ENCODE measurements at regions not wholly inside any gene's neighbourhood (a gene's known extent, or its start where the extent isn't known, plus 50 kb on each side); places are given as distances from the start of the nearest gene placed in this dataset.

- TF ChIP-seq EZH2 (IDR thresholded peaks at IDR 0.05; ENCODE audit: borderline replicate concordance, low read length) (no peak), CTCF (IDR thresholded peaks at IDR 0.05; ENCODE audit: low read length) (no peak)
- H2AFZ ChIP-seq (ENCODE audit: low read length), result no peak overlapping the region
- H3K9me2 ChIP-seq (ENCODE audit: low read depth, low read length), result no peaks in the 10 kb centered on the region
- H3K4me1 ChIP-seq (ENCODE audit: insufficient read depth, low read length, severe bottlenecking), result no peaks in the 10 kb centered on the region
- no peaks in the 10 kb centered on the region for H4K20me1 ChIP-seq (ENCODE audit: insufficient read depth, low read length)
- no peaks in the 10 kb centered on the region for H3K36me3 ChIP-seq (ENCODE audit: insufficient read depth, low read length)
- H3K79me2 ChIP-seq (ENCODE audit: insufficient read depth, low read length), result no peaks in the 10 kb centered on the region
- H3K9ac ChIP-seq (ENCODE audit: low read length), result no peak overlapping the region
- no peaks in the 10 kb centered on the region for H3K9me3 ChIP-seq (ENCODE audit: low read length)
- H3K4me2 ChIP-seq (ENCODE audit: low read length), result no peak overlapping the region
- H3F3A ChIP-seq (ENCODE audit: insufficient read depth, low read length), result no peaks in the 10 kb centered on the region
- no peak overlapping the region for H3K4me3 ChIP-seq (ENCODE audit: low read depth, low read length, poor library complexity, severe bottlenecking)
- H3K27me3 ChIP-seq (ENCODE audit: insufficient read depth, low read length), result no peaks in the 10 kb centered on the region
- no peak overlapping the region for H3K27ac ChIP-seq (ENCODE audit: low read depth, low read length, poor library complexity, severe bottlenecking)
Observed at GRCh38 chr4:75308049-75308448, 206.2 kb downstream of the RCHY1 start.

- H3K4me2 ChIP-seq (ENCODE audit: low read length), result no peak overlapping the region
- no peak overlapping the region for H3K4me3 ChIP-seq (ENCODE audit: low read depth, low read length, poor library complexity, severe bottlenecking)
- H3K9ac ChIP-seq (ENCODE audit: low read length), result no peak overlapping the region
- no peaks in the 10 kb centered on the region for H3K4me1 ChIP-seq (ENCODE audit: insufficient read depth, low read length, severe bottlenecking)
- no peaks in the 10 kb centered on the region for H3K9me2 ChIP-seq (ENCODE audit: low read depth, low read length)
- TF ChIP-seq EZH2 (IDR thresholded peaks at IDR 0.05; ENCODE audit: borderline replicate concordance, low read length) (no peak), CTCF (IDR thresholded peaks at IDR 0.05; ENCODE audit: low read length) (no peak)
- no peak overlapping the region for H3K27ac ChIP-seq (ENCODE audit: low read depth, low read length, poor library complexity, severe bottlenecking)
- no peak overlapping the region for H2AFZ ChIP-seq (ENCODE audit: low read length)
- no peaks in the 10 kb centered on the region for H3K27me3 ChIP-seq (ENCODE audit: insufficient read depth, low read length)
- no peaks in the 10 kb centered on the region for H4K20me1 ChIP-seq (ENCODE audit: insufficient read depth, low read length)
- H3F3A ChIP-seq (ENCODE audit: insufficient read depth, low read length), result no peaks in the 10 kb centered on the region
- H3K79me2 ChIP-seq (ENCODE audit: insufficient read depth, low read length), result no peaks in the 10 kb centered on the region
- H3K9me3 ChIP-seq (ENCODE audit: low read length), result no peaks in the 10 kb centered on the region
- H3K36me3 ChIP-seq (ENCODE audit: insufficient read depth, low read length), result no peaks in the 10 kb centered on the region
Observed at GRCh38 chr4:75306506-75306905, 207.7 kb downstream of the RCHY1 start.

- H3F3A ChIP-seq (ENCODE audit: insufficient read depth, low read length), result no peaks in the 10 kb centered on the region
- H3K9me3 ChIP-seq (ENCODE audit: low read length), result no peaks in the 10 kb centered on the region
- H2AFZ ChIP-seq (ENCODE audit: low read length), result no peak overlapping the region
- no peaks in the 10 kb centered on the region for H3K4me1 ChIP-seq (ENCODE audit: insufficient read depth, low read length, severe bottlenecking)
- H3K27me3 ChIP-seq (ENCODE audit: insufficient read depth, low read length), result no peaks in the 10 kb centered on the region
- H3K36me3 ChIP-seq (ENCODE audit: insufficient read depth, low read length), result no peaks in the 10 kb centered on the region
- no peak overlapping the region for H3K4me3 ChIP-seq (ENCODE audit: low read depth, low read length, poor library complexity, severe bottlenecking)
- H3K4me2 ChIP-seq (ENCODE audit: low read length), result no peak overlapping the region
- no peak overlapping the region for H3K9ac ChIP-seq (ENCODE audit: low read length)
- no peaks in the 10 kb centered on the region for H3K79me2 ChIP-seq (ENCODE audit: insufficient read depth, low read length)
- no peaks in the 10 kb centered on the region for H4K20me1 ChIP-seq (ENCODE audit: insufficient read depth, low read length)
- H3K27ac ChIP-seq (ENCODE audit: low read depth, low read length, poor library complexity, severe bottlenecking), result no peak overlapping the region
- no peaks in the 10 kb centered on the region for H3K9me2 ChIP-seq (ENCODE audit: low read depth, low read length)
- TF ChIP-seq CTCF (IDR thresholded peaks at IDR 0.05; ENCODE audit: low read length) (no peak), EZH2 (IDR thresholded peaks at IDR 0.05; ENCODE audit: borderline replicate concordance, low read length) (no peak)
Observed at GRCh38 chr4:75302648-75303047, 211.6 kb downstream of the RCHY1 start.
